CD4-positive, alpha-beta T cell treated with Interleukin-15 for 4 hours (primary cell): ENCODE measurements at regions not wholly inside any gene's neighbourhood (a gene's known extent, or its start where the extent isn't known, plus 50 kb on each side); places are given as distances from the start of the nearest gene placed in this dataset.

Experiments used
- DNase-seq: peaks from one replicate; pipeline ENCODE4 v3.0.0-alpha.2; 2020; ENCODE audit warnings: low spot score

DNA sequence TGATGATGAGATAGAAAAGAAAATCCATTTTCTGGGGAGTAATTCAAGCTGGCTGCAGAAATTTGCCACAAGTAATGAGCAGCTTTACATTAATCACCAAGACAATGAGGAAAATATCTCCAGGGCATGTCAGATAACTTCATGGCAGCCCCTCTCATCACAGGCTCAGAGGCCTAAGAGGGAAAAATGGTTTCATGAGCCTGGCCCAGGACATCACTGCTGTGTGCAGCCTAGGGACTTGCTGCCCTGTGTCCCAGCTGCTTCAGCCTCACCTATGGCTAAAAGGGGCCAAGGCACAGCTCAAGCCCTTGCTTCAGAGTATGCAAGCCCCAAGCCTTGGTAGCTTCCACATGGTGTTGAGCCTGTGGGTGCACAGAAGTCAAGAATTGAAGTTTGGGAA, 161.7 kb downstream of the OPA1 start:
- DNase-seq = no peak

DNA sequence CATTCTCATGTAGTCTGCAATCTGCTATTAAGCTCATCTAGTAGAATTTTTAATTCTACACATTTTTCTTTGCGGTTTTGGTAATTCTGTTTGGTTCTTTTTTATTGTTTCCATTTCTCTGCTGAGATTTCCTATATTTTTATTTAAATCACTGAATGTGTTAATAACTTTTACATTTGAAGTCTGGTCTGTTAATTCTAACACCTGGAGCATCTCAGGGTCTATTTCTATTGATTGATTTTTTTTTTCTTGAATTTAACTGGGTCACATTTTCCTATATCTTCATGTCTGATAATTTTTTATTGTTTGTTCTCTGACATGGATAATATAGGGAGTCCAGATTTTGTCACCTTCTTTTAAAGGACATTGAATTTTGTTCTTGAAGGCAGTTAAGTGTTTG, 163.5 kb downstream of the OPA1 start:
- DNase-seq = no peak

DNA sequence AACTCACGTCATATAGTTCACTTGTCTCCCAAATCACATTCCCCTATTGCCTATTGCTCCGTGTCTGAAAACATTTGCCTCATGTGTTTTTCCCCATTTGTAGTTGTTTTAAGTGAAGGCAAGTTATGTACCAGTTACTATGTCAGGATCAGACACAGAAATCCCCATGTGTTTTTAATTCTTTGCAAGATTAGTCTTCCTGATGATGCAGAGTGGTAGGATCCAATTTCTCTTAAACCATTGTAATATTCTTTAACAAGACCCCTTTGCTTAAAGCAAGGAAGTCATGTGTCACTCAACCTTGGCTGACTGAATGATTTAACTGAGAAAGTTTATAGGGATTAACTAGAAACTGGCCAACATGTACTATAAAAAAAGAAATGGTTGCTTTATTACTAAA, 164.4 kb downstream of the OPA1 start:
- DNase-seq = no peak

DNA sequence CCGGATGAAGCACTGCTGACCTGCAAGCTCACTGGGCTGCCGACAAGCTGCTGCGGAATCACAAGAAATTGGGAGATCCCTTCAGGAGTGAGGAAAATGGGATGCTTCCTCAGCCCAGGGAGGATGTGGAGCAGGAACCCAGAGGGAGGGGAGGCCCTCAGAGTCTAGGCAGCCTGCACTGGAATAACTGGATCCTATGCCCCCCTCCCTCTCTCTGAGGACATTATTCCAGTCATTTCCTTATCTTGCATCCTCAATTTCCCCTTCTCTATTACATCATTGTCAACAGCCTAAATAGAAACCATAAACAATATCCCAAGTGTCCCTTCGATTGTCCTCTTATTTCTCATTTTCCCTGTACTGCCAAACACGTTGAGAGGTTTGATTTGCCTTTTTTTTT, 169.0 kb downstream of the OPA1 start:
- DNase-seq = no peak

DNA sequence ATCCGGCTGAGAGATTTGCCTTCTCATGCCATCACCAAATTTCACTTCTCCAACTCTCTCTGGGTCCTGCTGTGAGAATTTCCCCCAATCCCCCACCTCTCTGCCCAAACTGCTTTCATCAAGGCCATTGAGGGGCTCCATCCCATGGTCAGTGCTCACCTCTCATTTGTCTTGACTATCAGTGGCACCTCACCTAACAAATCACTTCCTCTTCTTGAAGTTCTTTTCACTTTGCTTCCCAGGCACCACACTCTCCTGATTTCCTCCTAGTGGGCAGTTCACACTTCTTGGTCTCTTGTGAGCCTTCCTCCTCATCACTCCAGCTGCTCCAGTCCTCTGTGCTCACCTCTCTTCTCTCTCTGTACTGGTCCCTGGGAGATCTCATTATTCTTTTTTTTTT, 169.6 kb downstream of the OPA1 start:
- no peak for DNase-seq

DNA sequence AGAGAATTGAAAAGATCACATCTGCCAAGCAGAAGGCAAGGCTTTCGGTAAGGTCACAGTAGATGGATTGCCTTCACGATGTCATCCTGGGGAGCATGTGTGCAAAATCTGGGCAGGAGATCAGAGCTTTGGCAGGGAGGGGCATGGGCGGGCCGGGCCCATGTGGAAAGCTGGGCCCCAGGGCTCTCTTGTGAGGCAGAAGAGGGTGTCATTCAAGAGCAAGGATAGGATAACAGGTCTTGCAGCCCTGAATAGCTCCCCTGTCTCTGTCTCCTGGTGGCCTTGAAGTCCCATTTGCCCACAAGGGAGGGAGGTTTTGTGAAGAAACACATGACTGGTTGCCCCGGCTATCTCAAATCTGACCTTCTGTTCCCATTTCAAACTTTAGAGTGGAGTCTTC, 172.0 kb downstream of the OPA1 start:
- DNase-seq = no peak

DNA sequence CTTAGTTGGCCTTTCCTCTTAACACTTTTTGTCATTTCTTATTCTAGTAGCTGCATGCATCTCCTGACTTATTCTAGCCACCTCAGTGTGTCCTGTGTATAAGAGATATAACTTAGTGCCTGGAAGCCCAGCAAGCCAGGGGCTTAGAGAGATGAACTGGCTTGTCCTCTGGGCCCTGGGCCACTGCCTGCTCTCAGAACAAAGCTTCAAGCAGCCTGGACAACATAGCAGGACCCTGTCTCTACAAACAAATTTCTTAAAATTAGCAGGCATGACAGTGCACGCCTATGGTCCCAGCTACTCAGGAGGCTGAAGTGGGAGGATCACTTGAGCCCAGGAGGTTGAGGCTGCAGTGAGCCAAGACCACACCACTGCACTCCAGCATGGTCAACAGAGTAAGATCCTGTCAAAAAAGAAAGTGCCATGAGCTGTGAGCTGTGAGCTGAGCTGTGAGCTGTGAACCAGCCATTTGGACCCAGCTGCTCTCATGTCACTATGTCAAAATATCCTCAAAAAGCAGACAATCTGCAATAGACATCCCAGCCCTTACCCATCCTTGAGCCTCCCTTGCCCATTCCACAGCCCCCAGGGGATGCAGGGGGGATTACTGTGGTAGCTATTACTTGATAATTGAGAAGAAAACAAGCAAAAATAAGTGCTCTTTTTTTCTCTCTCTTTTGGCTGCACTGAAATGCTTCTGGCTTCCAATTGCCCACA, 174.5 kb downstream of the OPA1 start:
- DNase-seq = no peak

DNA sequence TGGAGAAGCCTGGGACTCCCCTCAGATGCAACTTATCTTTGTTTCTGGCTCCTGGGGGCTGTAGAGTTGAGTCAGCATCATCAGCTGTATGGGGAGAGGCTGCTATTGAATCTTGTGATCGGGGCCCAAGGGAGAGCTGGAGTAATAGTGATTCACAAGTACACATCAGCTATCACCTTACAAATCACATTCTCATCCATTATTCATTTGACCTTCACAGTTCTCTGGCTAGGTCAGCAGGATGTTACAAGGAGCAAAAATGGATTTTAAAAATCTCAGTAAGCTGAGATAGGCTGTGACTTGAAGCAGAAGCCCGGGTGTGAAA, 175.0 kb downstream of the OPA1 start:
- no peak for DNase-seq

DNA sequence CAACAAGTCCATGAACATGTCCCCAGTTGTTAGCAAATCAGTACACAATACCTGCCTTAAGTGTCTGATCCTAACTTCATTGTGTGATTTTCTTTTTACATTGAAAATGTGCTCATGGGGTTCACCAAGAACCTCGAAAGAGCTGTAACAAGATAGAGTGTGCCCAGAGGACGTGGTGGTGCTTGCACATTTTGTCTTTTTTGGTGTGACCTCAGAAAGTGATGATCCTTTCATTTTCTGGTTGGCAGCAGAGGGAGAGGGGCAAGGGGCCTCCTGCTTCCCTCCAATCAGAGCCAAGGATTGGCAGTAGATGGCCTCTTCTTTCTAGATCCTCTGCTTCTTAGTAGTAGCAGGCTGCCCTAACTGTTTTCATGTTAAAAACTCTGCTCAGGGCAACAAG, 176.4 kb downstream of the OPA1 start:
- no peak for DNase-seq

DNA sequence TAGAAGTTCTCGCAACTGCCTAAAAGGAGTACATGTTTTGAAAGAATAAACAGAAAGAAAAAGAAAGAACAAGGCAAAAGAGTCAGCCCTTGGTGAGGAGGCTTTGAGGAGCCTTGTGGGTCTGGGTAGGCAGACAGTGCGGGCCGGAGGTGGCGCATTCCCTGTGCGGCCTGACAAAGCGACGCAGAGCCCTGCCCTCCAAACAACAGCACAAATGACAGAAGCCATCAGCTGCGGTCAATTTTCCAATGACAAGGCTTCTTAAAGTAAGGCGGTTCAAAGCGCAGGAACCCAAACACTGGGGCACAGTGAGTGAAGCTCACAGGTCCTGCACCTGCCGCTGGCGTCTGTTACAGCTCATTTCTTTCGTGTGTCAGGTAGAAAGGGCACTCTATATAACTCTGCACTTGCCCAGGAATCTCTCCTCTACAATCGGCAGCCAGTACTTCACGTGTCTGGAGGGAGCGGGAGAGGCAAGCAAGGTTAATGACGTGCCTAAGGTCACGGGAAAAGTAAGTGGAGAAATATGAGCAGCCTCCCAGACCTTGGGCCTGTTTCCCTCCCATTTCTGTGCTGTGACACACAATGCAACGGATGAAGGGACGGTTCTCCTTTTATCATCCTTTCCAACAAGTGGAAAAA, 178.1 kb downstream of the OPA1 start:
- DNase-seq = no peak

DNA sequence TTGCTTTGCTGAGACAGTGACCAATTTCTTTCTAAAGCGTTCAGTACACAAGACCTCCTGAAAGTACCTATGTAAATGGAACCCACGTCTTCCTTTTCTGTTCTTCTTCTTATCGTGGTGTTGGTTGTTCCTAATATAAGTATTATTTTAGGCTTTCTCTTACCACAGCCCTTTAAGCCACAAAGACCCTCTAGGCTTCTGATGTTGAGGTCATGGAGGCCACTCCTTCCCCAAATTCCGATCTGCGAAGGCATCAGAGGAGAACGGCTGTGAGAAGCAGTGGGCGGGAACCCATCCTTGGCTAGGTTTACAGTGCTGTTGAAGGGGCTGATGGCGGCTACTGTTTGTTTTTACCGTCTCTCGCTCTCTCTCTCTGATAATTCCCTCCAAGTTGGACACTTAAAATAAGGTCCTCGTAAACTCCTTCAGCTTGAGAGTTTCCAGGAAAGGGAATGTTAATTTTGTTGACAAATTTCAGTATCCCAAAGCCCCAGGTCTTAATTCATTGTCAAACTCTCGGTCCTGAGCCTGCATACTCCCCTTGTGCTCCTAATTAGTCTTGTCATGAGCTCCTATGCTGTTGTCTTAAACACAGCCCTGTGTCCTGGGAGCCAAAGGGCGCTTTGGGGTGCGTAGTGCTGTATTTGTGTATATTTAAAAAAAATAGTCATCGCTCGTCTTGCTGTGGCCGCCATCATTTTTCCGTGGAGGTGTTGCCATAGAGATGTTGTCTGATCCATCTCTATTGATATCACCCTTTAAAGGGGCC, 178.8 kb downstream of the OPA1 start:
- no peak for DNase-seq

DNA sequence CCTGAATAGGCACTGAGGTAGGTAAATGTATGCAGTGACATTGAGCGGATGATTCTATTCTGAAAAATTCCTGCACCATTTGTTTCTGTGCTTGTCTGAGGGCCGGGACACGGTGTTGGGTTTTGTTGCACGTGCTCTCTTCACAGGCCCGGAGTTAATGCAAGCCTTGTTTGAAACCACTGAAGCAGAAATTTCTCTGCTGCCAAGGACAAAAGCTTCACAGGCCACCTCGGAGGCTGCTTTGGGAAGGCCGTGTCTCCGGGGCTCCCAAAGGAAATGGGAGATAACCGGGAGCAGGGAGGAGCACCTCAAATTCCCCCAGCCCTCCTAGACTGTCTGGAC, 179.4 kb downstream of the OPA1 start:
- no peak for DNase-seq

DNA sequence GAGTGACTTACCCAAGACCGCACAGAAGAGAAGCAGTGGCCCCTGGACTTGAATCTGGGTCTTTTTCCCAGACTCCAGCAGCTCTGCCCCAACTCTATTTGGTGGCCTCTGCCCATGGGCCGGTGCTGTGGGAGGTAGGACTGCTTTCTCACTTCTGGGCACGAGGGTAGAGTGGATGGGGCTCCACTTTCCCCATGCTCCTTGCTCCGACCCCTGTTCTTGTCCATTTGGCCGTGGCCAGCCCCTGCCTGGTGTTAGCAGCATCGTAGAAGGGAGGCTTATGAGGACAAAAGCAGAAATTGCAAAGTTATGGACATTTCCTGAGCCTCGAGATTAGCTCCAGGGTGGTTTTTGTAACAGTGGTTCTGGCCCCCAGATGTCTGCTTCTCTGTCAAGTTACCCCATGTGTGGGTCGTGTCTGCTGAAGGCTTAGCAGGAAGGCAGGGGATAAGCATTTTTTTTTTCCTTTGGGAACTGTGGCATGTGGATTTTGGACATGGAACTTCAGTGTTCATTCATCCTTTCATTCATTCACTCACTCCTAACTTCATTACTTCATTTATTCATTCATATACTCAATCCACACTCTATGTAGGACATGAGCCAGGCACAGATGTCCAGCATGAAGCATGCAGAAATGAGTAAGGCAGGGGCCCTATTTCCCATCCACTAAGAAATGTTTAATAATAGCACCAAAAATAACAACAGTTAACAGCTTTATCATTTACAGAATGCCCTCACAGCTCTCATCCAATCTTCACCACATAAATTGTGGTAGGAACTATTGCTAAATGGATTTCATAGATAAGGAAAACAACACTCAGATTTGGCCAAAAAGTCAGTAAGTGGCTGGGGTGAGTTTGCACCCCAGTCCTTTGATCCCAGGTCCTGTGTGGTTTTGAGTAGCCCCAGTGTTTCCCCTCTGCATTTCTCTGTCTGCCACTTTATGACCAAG, 180.5 kb downstream of the OPA1 start:
- DNase-seq = no peak

DNA sequence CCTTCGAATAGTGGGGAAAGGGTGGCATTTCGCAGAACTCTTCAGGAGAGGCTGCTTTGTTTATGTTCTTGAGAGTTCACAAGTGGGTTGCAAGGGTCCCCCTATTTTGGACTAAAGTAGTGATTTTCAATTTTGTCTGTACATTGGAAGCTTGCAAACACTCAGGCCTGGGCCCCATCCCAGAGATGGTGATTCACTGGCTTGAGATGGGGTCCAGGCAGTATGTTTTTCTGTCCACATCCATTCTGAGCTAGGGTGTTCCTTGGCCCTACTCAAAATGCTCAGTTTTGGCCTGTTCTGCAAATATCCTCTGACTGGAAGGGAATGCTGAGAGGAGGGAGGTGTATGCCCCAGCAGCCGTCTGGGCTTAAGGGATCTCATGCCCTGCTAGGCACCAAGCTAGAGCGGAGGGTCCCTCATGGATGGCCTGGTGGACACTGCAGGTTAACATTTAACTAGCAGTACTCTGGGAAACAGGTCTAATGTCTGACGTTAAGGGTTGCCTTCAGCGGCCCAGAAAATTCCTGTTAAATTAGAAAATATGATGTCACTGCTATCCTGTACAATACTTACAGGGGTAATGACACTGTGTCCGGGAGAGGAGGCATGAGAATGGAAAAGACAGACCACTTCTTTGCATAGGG, 181.4 kb downstream of the OPA1 start:
- no peak for DNase-seq

DNA sequence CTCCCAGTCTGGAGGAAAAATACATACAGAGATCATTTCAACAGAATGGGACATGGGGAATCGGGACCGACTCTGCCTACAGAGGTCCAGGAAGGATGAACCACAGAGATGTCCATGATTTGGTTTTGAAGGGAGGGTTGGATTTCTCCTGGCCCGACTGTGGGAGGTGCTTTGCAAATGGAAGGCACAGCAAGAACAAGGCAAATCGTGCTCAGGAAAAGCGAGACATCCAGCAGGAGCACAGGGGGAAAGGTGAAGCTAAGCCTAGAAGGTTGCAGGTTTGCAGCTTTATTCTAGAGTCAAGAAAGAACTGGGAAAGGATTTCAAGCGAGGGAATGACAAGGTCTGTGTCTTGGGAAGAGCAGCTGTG, 181.9 kb downstream of the OPA1 start:
- no peak for DNase-seq

DNA sequence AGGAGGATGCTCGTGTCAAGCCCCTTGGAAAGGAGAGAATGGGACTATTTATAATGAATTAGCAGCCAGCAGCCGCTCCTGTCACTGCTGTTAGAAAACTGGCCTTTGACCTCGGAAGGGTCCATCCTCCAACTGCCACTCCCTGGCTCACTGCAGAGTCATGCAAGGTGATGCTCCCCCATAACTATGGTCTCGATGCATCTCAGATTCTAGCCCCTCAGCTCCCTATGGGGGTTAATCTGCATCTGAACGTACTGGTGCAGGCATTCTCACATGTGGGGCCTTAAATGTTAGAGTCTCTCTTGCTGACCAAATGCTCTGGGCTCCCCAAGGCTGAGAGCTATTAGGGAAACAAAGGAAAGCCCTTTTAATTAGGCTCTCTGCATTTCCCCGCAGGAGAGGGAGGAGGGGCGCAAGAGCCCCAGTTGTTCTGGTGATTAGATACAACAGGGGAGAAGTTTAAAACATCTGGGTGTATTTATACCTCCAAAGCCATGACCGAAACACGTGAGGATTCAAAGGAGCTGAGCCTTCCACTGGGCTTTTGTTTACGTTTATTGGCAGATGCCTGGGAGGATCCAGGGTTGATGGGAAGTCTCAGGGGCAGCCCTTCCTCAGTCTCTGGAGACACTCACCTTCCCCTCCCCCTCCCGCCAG, 182.5 kb downstream of the OPA1 start:
- no peak for DNase-seq

DNA sequence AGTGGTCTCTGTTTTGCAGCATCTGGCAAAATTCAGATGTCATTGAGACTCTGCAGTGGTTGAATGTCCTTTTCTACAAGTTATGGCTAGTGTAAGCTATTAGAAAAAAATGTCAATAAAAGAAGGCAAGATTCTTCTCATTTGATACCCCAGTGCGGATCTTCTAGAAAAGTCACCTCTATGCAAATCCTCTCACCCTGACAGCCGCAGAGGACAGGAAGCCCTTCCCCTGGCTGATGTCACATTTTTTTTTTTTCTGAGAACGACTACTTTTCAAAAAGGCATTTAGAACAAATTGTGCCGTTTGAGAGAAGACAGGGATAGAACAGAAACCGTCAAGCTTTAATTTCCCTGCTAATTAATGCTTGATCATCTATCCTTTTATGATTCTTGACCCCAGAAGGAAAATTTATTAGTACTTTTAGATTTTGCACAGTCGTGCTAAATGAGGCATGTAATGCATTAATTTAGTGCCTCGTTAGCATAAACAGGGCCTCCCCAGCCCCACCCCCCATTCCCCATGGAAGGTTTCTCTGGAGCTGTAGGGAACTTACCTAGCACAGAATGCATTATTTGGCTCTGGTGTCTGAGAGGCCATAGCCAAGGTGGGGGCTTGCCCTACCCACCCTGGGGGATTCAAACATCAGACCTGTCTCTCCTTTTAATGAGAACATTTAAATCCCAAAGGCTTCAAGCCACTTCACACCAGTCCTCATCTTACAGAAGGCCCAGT, 183.8 kb downstream of the OPA1 start:
- no peak for DNase-seq

DNA sequence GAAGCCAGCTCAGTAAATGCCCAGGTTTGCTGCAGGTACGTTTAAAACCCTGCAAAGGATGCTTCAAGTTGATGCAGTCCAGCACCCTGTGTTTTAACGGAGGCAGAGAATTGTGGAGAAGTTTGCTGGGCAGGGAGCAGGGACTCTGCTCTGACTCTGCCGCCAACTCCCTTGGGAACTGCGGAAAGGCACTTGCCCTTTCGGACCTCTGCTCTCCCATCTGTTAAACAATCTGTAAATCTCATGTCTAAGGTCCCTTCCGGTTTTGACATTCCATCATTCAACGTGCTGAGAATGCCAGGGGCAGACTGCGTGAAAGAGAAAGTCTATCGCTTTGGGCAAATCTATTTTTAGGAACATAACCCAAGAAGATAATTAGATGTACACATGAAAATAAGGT, 184.5 kb downstream of the OPA1 start:
- no peak for DNase-seq

DNA sequence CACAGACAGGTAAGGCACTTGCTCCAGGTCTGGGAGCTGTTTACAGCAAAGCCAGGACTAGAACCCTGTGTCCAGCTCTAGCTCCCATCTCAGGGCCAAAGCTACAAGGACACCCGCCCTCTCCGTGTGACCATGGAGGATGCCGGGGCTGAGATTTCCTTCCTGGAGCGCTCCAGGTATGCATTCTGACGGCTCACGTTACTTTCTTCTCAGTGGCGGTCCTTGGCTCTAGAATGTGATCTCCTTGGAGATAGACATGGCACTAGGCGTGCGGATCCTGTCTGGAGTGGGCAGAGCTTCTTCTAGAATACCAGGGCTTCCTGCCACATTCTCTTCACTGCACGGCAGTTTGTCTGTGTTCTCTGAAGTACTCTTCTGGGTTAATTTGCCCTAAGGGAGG, 185.7 kb downstream of the OPA1 start:
- DNase-seq = no peak

DNA sequence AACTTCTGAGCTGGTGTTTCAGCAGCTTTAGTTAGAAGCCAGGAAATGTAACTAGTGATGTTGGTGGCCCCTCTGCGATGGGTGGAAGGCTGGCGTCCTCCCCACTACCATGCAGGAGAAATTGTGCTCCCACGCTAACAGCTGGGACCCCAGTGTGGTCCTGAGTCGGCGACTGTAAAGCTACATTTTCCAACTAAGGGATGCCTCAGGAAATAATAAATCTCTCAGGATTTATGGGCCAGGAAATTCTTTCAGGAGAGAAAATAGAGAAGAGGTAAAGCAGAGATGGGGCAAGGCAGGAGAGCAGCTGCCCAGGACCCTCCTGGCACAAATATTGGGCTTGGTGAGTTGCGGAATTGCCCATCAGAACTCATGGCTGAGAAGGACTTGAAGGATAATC, 186.9 kb downstream of the OPA1 start:
- no peak for DNase-seq

DNA sequence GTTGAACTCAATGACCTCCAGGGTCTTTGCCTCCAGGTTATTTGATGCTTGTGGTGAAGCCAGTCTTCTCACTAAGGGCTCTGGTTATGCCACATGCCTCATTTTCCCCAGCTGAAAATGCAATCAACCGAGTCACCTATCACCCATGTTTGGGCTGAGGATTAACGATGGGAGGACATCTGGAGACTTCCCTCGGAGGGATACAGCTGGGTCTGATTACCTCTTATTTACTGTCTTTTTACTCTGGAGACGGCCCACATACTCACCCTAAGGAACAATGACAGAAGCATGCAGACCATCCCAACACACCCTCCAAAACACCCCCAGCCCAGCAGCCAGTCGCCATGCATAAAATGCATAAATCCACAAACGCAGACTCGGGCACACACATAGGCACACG, 187.4 kb downstream of the OPA1 start:
- no peak for DNase-seq
